GM23338 (cell line): ENCODE measurements at regions not wholly inside any gene's neighbourhood (a gene's known extent, or its start where the extent isn't known, plus 50 kb on each side); places are given as distances from the start of the nearest gene placed in this dataset.

ENCODE experiments used
- ATAC-seq: fragments of 200-7000 bp; cut with Tn5 transposase; 3 replicates; pipeline ENCODE4 v1.9.1; 2020
- DNase-seq: peaks from one replicate; pipeline ENCODE4 v3.0.0-alpha.2; 2015; ENCODE audit warnings: low spot score
- H2AFZ ChIP-seq: fragments of 200-600 bp; sonication (generic); 2 replicates; pipeline ENCODE4 v1.8.0; 2016; ENCODE audit warnings: antibody characterized with exemption, mild to moderate bottlenecking, moderate library complexity
- H3F3A ChIP-seq: fragments of 200-600 bp; sonication (generic); replicated peaks from 2 replicates; pipeline ENCODE4 v1.8.0; 2017; ENCODE audit warnings: antibody characterized with exemption, mixed run types, low read depth
- H3K27ac ChIP-seq: fragments of 200-600 bp; sonication (generic); 2 replicates; pipeline ENCODE4 v1.6.1; 2016; ENCODE audit warnings: low read depth
- H3K27me3 ChIP-seq: fragments of 200-600 bp; sonication (generic); 2 replicates; pipeline ENCODE4 v1.8.0; 2016; ENCODE audit warnings: mild to moderate bottlenecking, mixed run types, moderate library complexity; ENCODE audit not compliant: insufficient read depth
- H3K36me3 ChIP-seq: fragments of 200-600 bp; sonication (generic); 2 replicates; pipeline ENCODE4 v1.8.0; 2016; ENCODE audit warnings: mild to moderate bottlenecking; ENCODE audit not compliant: insufficient read depth
- H3K4me1 ChIP-seq: fragments of 200-600 bp; sonication (generic); 2 replicates; pipeline ENCODE4 v1.8.0; 2016; ENCODE audit warnings: mild to moderate bottlenecking, moderate library complexity; ENCODE audit not compliant: insufficient read depth
- H3K4me2 ChIP-seq: fragments of 200-600 bp; sonication (generic); 2 replicates; pipeline ENCODE4 v1.7.1; 2017; ENCODE audit warnings: mixed run types
- H3K4me3 ChIP-seq: fragments of 200-600 bp; sonication (generic); 2 replicates; pipeline ENCODE4 v1.6.1; 2016; ENCODE audit warnings: mixed run types
- H3K79me2 ChIP-seq: fragments of 200-600 bp; sonication (generic); replicated peaks from 2 replicates; pipeline ENCODE4 v1.8.0; 2017; ENCODE audit warnings: mild to moderate bottlenecking; ENCODE audit not compliant: insufficient read depth
- H3K9me2 ChIP-seq: fragments of 200-600 bp; sonication (generic); 2 replicates; pipeline ENCODE4 v1.8.0; 2017; ENCODE audit not compliant: insufficient read depth
- H4K20me1 ChIP-seq: fragments of 200-600 bp; sonication (generic); replicated peaks from 2 replicates; pipeline ENCODE4 v1.8.0; 2017; ENCODE audit warnings: mild to moderate bottlenecking; ENCODE audit not compliant: insufficient read depth
- H3K27ac Mint-ChIP-seq: 2 replicates; pipeline ENCODE4 v1.8.0; 2020; ENCODE audit warnings: inconsistent platforms, mild to moderate bottlenecking, moderate library complexity, mixed read lengths
- H3K27me3 Mint-ChIP-seq: 3 replicates; pipeline ENCODE4 v1.8.0; 2022; ENCODE audit warnings: low read depth, mild to moderate bottlenecking, moderate library complexity, mixed read lengths, inconsistent platforms; ENCODE audit not compliant: insufficient read depth, poor library complexity
- H3K36me3 Mint-ChIP-seq: 3 replicates; pipeline ENCODE4 v1.8.0; 2021; ENCODE audit warnings: low read depth, mild to moderate bottlenecking, inconsistent platforms, moderate library complexity, mixed read lengths
- H3K4me1 Mint-ChIP-seq: 3 replicates; pipeline ENCODE4 v1.8.0; 2020; ENCODE audit warnings: mild to moderate bottlenecking, inconsistent platforms, mixed read lengths
- H3K4me3 Mint-ChIP-seq: 3 replicates; pipeline ENCODE4 v1.8.0; 2021; ENCODE audit warnings: moderate library complexity, mild to moderate bottlenecking, inconsistent platforms, mixed read lengths
- H3K9me3 Mint-ChIP-seq: 3 replicates; pipeline ENCODE4 v1.8.0; 2020; ENCODE audit warnings: moderate library complexity, mild to moderate bottlenecking, inconsistent platforms, mixed read lengths
- CREB1 ChIP-seq: fragments of 250-450 bp; sonication (Bioruptor Pico); IDR thresholded peaks from 2 replicates; pipeline ENCODE4 v1.5.0; 2020; ENCODE audit warnings: low read depth, mild to moderate bottlenecking, moderate library complexity
- ETS1 ChIP-seq: IDR thresholded peaks from 2 replicates; pipeline ENCODE4 v1.6.1; 2016; ENCODE audit warnings: antibody characterized with exemption
- EZH2 ChIP-seq: fragments of 200-600 bp; sonication (generic); IDR thresholded peaks from one replicate; pipeline ENCODE4 v1.8.0; 2017; ENCODE audit warnings: antibody characterized with exemption, mild to moderate bottlenecking, low read depth; ENCODE audit not compliant: unreplicated experiment
- EZH2phosphoT487 ChIP-seq: fragments of 200-600 bp; sonication (generic); IDR thresholded peaks from one replicate; pipeline ENCODE4 v1.8.1; 2018; ENCODE audit warnings: antibody characterized with exemption; ENCODE audit not compliant: unreplicated experiment
- JUNB ChIP-seq: IDR thresholded peaks from one replicate; pipeline ENCODE4 v1.6.1; 2016; ENCODE audit warnings: antibody characterized with exemption; ENCODE audit not compliant: unreplicated experiment
- NANOG ChIP-seq: IDR thresholded peaks from 2 replicates; pipeline ENCODE4 v1.6.1; 2016; ENCODE audit warnings: antibody characterized with exemption, borderline replicate concordance
- POLR2AphosphoS5 ChIP-seq: IDR thresholded peaks from 2 replicates; pipeline ENCODE4 v1.6.1; 2016; ENCODE audit warnings: antibody characterized with exemption, low read depth
- STAT1 ChIP-seq: IDR thresholded peaks from one replicate; pipeline ENCODE4 v1.6.1; 2016; ENCODE audit warnings: antibody characterized with exemption; ENCODE audit not compliant: unreplicated experiment
- ZNF114 ChIP-seq: fragments of 250-450 bp; sonication (Bioruptor Pico); IDR thresholded peaks from 2 replicates; pipeline ENCODE4 v1.5.0; 2020; ENCODE audit warnings: mild to moderate bottlenecking, moderate library complexity
- ZNF331 ChIP-seq: fragments of 250-450 bp; sonication (Bioruptor Pico); IDR thresholded peaks from 2 replicates; pipeline ENCODE4 v1.5.0; 2020; ENCODE audit warnings: low read depth, mild to moderate bottlenecking, moderate library complexity
- TF ChIP-seq, protein P1 (sequence below): fragments of 250-450 bp; sonication (Bioruptor Pico); IDR thresholded peaks from 2 replicates; pipeline ENCODE4 v1.5.0; 2020; ENCODE audit warnings: mild to moderate bottlenecking, moderate library complexity
- TF ChIP-seq, protein P2 (sequence below): IDR thresholded peaks from one replicate; pipeline ENCODE4 v1.6.1; 2018; ENCODE audit warnings: antibody characterized with exemption; ENCODE audit not compliant: unreplicated experiment
- TF ChIP-seq, protein P3 (sequence below), 2 experiments: fragments of 200-600 bp in 1 of 2; sonication (generic) in 1 of 2; conservative IDR thresholded peaks; 2 replicates each; pipeline versions ENCODE4 v1.5.1 to v1.6.1; 2016 to 2017; ENCODE audit warnings: antibody characterized with exemption in 2 of 2, low read depth in 2 of 2, mild to moderate bottlenecking in 2 of 2, moderate library complexity in 1 of 2

GRCh38 chr18:52190195-52190594 lies 149.8 kb upstream of the DCC start:
- Histone ChIP-seq H3K27ac (no peak overlapping the region), H3F3A (no peaks in the 10 kb centered on the region), H3K27me3 (no peaks in the 10 kb centered on the region), H2AFZ (peak overlapping the region; percentile 32; the same call in 1 of the 2 replicates), H3K79me2 (no peaks in the 10 kb centered on the region), H3K9me2 (peaks cover 30% of the 10 kb centered on the region), H3K4me2 (peak overlapping the region; percentile 52; the same call in 1 of the 2 replicates), H4K20me1 (no peaks in the 10 kb centered on the region), H3K4me1 (peaks cover 21% of the 10 kb centered on the region), H3K36me3 (no peaks in the 10 kb centered on the region), H3K4me3 (no peak overlapping the region)
- Mint-ChIP-seq H3K36me3 (no peaks in the 10 kb centered on the region), H3K4me1 (peaks cover 26% of the 10 kb centered on the region), H3K9me3 (no peaks in the 10 kb centered on the region; the same call in 2 of the 3 replicates), H3K27ac (no peak overlapping the region), H3K27me3 (peaks cover 4% of the 10 kb centered on the region), H3K4me3 (no peak overlapping the region)
- DNase-seq, result no peak
- TF ChIP-seq, protein P1, sequence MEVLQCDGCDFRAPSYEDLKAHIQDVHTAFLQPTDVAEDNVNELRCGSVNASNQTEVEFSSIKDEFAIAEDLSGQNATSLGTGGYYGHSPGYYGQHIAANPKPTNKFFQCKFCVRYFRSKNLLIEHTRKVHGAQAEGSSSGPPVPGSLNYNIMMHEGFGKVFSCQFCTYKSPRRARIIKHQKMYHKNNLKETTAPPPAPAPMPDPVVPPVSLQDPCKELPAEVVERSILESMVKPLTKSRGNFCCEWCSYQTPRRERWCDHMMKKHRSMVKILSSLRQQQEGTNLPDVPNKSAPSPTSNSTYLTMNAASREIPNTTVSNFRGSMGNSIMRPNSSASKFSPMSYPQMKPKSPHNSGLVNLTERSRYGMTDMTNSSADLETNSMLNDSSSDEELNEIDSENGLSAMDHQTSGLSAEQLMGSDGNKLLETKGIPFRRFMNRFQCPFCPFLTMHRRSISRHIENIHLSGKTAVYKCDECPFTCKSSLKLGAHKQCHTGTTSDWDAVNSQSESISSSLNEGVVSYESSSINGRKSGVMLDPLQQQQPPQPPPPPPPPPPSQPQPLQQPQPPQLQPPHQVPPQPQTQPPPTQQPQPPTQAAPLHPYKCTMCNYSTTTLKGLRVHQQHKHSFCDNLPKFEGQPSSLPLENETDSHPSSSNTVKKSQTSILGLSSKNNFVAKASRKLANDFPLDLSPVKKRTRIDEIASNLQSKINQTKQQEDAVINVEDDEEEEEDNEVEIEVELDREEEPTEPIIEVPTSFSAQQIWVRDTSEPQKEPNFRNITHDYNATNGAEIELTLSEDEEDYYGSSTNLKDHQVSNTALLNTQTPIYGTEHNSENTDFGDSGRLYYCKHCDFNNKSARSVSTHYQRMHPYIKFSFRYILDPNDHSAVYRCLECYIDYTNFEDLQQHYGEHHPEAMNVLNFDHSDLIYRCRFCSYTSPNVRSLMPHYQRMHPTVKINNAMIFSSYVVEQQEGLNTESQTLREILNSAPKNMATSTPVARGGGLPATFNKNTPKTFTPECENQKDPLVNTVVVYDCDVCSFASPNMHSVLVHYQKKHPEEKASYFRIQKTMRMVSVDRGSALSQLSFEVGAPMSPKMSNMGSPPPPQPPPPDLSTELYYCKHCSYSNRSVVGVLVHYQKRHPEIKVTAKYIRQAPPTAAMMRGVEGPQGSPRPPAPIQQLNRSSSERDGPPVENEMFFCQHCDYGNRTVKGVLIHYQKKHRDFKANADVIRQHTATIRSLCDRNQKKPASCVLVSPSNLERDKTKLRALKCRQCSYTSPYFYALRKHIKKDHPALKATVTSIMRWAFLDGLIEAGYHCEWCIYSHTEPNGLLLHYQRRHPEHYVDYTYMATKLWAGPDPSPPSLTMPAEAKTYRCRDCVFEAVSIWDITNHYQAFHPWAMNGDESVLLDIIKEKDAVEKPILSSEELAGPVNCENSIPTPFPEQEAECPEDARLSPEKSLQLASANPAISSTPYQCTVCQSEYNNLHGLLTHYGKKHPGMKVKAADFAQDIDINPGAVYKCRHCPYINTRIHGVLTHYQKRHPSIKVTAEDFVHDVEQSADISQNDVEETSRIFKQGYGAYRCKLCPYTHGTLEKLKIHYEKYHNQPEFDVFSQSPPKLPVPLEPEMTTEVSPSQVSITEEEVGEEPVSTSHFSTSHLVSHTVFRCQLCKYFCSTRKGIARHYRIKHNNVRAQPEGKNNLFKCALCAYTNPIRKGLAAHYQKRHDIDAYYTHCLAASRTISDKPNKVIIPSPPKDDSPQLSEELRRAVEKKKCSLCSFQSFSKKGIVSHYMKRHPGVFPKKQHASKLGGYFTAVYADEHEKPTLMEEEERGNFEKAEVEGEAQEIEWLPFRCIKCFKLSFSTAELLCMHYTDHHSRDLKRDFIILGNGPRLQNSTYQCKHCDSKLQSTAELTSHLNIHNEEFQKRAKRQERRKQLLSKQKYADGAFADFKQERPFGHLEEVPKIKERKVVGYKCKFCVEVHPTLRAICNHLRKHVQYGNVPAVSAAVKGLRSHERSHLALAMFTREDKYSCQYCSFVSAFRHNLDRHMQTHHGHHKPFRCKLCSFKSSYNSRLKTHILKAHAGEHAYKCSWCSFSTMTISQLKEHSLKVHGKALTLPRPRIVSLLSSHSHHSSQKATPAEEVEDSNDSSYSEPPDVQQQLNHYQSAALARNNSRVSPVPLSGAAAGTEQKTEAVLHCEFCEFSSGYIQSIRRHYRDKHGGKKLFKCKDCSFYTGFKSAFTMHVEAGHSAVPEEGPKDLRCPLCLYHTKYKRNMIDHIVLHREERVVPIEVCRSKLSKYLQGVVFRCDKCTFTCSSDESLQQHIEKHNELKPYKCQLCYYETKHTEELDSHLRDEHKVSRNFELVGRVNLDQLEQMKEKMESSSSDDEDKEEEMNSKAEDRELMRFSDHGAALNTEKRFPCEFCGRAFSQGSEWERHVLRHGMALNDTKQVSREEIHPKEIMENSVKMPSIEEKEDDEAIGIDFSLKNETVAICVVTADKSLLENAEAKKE (CRISPR knock-in tag), result no peak
- TF ChIP-seq, protein P2, sequence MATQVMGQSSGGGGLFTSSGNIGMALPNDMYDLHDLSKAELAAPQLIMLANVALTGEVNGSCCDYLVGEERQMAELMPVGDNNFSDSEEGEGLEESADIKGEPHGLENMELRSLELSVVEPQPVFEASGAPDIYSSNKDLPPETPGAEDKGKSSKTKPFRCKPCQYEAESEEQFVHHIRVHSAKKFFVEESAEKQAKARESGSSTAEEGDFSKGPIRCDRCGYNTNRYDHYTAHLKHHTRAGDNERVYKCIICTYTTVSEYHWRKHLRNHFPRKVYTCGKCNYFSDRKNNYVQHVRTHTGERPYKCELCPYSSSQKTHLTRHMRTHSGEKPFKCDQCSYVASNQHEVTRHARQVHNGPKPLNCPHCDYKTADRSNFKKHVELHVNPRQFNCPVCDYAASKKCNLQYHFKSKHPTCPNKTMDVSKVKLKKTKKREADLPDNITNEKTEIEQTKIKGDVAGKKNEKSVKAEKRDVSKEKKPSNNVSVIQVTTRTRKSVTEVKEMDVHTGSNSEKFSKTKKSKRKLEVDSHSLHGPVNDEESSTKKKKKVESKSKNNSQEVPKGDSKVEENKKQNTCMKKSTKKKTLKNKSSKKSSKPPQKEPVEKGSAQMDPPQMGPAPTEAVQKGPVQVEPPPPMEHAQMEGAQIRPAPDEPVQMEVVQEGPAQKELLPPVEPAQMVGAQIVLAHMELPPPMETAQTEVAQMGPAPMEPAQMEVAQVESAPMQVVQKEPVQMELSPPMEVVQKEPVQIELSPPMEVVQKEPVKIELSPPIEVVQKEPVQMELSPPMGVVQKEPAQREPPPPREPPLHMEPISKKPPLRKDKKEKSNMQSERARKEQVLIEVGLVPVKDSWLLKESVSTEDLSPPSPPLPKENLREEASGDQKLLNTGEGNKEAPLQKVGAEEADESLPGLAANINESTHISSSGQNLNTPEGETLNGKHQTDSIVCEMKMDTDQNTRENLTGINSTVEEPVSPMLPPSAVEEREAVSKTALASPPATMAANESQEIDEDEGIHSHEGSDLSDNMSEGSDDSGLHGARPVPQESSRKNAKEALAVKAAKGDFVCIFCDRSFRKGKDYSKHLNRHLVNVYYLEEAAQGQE, result no peak
- TF ChIP-seq STAT1, result no peak
- TF ChIP-seq JUNB, result no peak
- TF ChIP-seq EZH2, result no peak
- TF ChIP-seq EZH2phosphoT487, result no peak
- TF ChIP-seq ZNF331, result no peak
- TF ChIP-seq CREB1 (CRISPR knock-in tag), result no peak
- TF ChIP-seq ETS1, result no peak
- no peak for TF ChIP-seq POLR2AphosphoS5
- TF ChIP-seq ZNF114 (CRISPR knock-in tag), result no peak
- TF ChIP-seq, protein P3, sequence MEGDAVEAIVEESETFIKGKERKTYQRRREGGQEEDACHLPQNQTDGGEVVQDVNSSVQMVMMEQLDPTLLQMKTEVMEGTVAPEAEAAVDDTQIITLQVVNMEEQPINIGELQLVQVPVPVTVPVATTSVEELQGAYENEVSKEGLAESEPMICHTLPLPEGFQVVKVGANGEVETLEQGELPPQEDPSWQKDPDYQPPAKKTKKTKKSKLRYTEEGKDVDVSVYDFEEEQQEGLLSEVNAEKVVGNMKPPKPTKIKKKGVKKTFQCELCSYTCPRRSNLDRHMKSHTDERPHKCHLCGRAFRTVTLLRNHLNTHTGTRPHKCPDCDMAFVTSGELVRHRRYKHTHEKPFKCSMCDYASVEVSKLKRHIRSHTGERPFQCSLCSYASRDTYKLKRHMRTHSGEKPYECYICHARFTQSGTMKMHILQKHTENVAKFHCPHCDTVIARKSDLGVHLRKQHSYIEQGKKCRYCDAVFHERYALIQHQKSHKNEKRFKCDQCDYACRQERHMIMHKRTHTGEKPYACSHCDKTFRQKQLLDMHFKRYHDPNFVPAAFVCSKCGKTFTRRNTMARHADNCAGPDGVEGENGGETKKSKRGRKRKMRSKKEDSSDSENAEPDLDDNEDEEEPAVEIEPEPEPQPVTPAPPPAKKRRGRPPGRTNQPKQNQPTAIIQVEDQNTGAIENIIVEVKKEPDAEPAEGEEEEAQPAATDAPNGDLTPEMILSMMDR (conservative IDR thresholded peaks at IDR 0.05; ENCODE audit: low read depth in 2 of 2), result no peak
- TF ChIP-seq NANOG, result no peak
- no peak for ATAC-seq
